GM12864 (cell line): ENCODE measurements at regions not wholly inside any gene's neighbourhood (a gene's known extent, or its start where the extent isn't known, plus 50 kb on each side); places are given as distances from the start of the nearest gene placed in this dataset.

Experiments used
- DNase-seq: peaks from one replicate; pipeline ENCODE4 v3.0.0-alpha.2; 2011; ENCODE audit warnings: low read depth
- H3K4me3 ChIP-seq: 2 replicates; pipeline ENCODE4 v1.5.1; 2011; ENCODE audit warnings: mild to moderate bottlenecking, low read depth, low read length, control low read depth
- CTCF ChIP-seq: IDR thresholded peaks from 2 replicates; pipeline ENCODE4 v1.5.1; 2011; ENCODE audit warnings: low read depth, mild to moderate bottlenecking, moderate library complexity, low read length, control low read depth, inconsistent platforms; ENCODE audit errors: missing control alignments

- DNase-seq, result no peak
- H3K4me3 ChIP-seq, result no peak overlapping the region
- TF ChIP-seq CTCF, result no peak
These were observed 186.9 kb downstream of the ERMARD start for GRCh38 chr6:169938262-169938701.

DNA sequence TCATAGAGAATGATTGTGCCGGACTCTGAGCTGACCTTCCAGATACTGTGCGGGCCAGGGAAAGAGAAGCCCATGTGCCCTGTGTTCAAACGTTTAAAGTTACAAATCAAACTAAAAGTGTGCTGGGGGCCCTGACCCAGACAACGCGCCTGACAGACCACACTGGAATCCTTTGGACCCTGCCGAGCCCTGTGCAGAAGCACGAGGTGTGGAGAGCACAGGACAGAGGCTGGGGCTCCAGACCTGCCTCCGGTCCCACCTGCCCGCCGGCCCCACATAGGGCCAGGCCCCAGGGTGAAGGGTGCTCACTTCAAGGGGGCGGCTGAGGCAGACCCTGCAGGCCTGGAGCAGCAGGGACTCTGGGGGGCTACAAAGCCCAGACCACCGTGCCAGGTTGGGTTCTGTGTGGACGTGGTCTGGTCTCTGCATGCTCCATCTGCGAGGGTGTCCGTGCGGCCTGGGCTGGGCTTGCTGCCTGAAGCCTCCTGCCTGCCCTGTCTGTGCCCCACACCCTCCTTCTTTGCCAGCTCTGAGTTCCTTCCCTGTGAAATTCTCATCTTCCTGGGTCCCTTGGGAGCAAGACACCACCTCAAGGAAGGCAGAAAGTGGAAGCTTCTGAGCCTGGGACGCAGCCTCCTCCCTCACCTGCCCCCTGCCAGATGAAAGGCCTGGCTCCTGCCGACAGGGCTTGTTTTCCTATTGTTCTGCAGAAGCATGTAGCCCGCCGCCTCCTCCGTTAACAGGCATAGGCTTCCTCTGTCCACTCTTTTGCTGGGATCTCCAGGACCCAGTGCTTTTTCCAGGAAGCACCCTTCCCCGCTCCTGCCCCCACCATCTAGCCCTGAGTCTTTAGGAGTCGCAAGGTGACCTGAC, 186.2 kb downstream of the ERMARD start:
- no peak overlapping the region for H3K4me3 ChIP-seq
- TF ChIP-seq CTCF, result no peak
- DNase-seq, result no peak

DNA sequence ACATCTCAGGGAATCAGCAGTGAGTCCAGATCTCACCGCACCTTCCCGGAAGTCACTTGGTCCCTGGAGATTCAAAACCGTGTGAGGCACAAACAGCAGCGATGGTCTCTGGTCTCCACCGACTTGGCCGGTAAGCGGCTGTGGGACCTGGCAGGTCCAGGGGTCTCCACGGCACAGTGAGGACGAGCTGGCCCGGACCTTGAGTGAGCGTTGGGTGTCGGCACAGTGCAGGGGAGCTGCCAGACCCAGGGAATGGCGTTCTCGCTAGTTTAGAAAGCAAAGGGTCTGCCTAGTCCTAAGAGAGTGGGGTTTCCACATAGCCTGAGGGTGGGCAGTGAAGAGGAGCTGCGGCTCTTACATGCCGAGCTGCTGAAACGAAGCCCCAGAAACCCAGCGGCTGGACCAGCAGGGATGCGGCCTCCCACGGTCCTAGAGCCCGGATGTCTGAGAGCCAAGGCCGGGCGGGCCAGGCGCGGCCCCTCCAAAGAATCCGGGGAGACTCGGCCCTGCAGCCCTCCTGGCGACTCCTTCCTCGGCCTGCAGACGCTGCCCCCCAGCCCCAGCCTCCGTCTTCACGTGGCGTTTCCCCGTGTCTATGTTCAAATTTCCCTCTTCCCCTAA, 185.0 kb downstream of the ERMARD start:
- no peak for TF ChIP-seq CTCF
- H3K4me3 ChIP-seq, result no peak overlapping the region
- DNase-seq, result no peak

DNA sequence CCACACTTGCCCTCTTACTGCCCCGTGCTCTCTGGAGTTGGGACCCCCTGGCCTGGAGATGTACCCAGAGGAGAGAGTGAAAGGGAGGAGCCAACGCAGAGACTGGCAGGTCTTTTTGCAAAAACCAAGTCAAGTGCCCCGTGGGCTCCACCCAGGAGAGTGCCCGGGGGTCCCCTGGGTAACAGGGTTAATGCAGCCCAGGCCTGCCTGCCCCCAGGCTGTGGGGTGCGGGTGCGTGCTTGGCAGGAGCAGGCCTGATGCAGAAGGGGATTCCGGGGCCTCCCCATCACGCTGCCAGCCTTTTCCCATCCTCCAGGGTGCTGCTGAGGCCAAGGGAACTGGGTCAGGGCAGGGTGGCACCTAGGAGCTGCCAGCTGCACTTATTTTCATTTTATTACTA, 184.4 kb downstream of the ERMARD start:
- DNase-seq, result no peak
- no peak for TF ChIP-seq CTCF

GRCh38 chr6:169935348-169935718, 183.9 kb downstream of the ERMARD start:
- no peak for TF ChIP-seq CTCF
- H3K4me3 ChIP-seq, result no peak overlapping the region
- DNase-seq, result no peak

More for the DNA sequence above, 184.4 kb downstream of the ERMARD start:
- H3K4me3 ChIP-seq, result no peak overlapping the region

DNA sequence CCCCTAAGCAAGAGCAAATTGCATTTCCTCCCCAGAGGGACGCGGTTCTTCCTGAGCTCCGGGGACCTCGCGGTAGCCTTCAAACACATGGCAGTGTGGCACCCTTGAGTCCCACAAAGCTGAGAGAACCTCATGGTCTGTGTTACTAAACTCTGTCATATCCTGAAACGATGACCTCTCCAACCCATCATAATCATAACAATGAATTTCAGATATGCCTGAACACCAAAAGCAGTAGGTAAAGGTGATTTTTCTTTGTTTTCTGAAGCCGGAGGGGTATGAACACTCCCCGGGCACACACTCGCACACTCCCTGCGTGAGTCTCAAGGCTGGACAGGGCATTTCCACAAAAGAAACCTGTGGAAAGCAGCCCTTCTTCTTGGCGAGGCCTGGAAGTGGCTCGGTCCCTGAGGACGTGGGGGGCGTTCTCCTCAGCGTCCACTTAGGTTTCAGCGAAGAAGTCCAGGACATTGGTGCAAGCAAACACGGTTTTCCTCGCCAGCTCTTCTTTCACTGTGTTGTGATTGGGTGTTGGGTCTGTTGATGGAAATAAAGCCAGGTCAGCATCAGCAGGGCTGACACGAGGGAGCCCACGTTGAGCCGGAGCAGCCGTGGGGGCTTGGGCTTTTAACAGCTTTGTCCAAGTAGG, 183.4 kb downstream of the ERMARD start:
- no peak for DNase-seq
- H3K4me3 ChIP-seq, result no peak overlapping the region
- TF ChIP-seq CTCF, result no peak
